Fibroblast of lung (primary cell): ENCODE measurements at regions not wholly inside any gene's neighbourhood (a gene's known extent, or its start where the extent isn't known, plus 50 kb on each side); places are given as distances from the start of the nearest gene placed in this dataset.

Experiments used
- DNase-seq, 2 donors: peaks; one replicate each; pipeline versions ENCODE4 v3.0.0 to v3.0.0-alpha.2; 2010; ENCODE audit warnings: low read depth in 2 of 2
- H2AFZ ChIP-seq: 2 replicates; pipeline ENCODE4 v1.5.1; 2012; ENCODE audit warnings: low read length, control low read depth, inconsistent platforms
- H3K27ac ChIP-seq: 2 replicates; pipeline ENCODE4 v1.5.1; 2011; ENCODE audit warnings: low read length, control low read depth; ENCODE audit not compliant: insufficient read depth
- H3K27me3 ChIP-seq: 2 replicates; pipeline ENCODE4 v1.5.1; 2011; ENCODE audit warnings: mild to moderate bottlenecking, low read length; ENCODE audit not compliant: control insufficient read depth, insufficient read depth
- H3K36me3 ChIP-seq: 2 replicates; pipeline ENCODE4 v1.5.1; 2011; ENCODE audit warnings: low read length; ENCODE audit not compliant: control insufficient read depth, insufficient read depth
- H3K4me1 ChIP-seq: 2 replicates; pipeline ENCODE4 v1.5.1; 2011; ENCODE audit warnings: low read length; ENCODE audit not compliant: control insufficient read depth, insufficient read depth; ENCODE audit errors: extremely low read depth
- H3K4me2 ChIP-seq: 2 replicates; pipeline ENCODE4 v1.5.1; 2011; ENCODE audit warnings: low read length, control low read depth; ENCODE audit not compliant: insufficient read depth; ENCODE audit errors: extremely low read depth
- H3K4me3 ChIP-seq, 4 experiments: fragments of 200-600 bp in 1 of 4; sonication (generic) in 1 of 4; replicated peaks in 1 of 4; 2 replicates each; pipeline ENCODE4 v1.5.1; 2011 to 2016; ENCODE audit warnings: low read length in 4 of 4, low read depth in 3 of 4, mild to moderate bottlenecking in 3 of 4, control low read depth in 2 of 4, inconsistent platforms in 1 of 4, mixed read lengths in 1 of 4; ENCODE audit not compliant: insufficient read depth in 1 of 4; ENCODE audit errors: control extremely low read depth in 1 of 4
- H3K79me2 ChIP-seq: 2 replicates; pipeline ENCODE4 v1.5.1; 2012; ENCODE audit warnings: mild to moderate bottlenecking, low read length, inconsistent platforms; ENCODE audit not compliant: control insufficient read depth, insufficient read depth
- H3K9ac ChIP-seq: 2 replicates; pipeline ENCODE4 v1.5.1; 2011; ENCODE audit warnings: mild to moderate bottlenecking, low read length, control low read depth; ENCODE audit not compliant: insufficient read depth
- H3K9me3 ChIP-seq: 2 replicates; pipeline ENCODE4 v1.5.1; 2012; ENCODE audit warnings: low read depth, low read length; ENCODE audit not compliant: control insufficient read depth, insufficient read depth
- H4K20me1 ChIP-seq: 2 replicates; pipeline ENCODE4 v1.5.1; 2011; ENCODE audit warnings: low read length; ENCODE audit not compliant: control insufficient read depth, insufficient read depth; ENCODE audit errors: extremely low read depth
- CTCF ChIP-seq, 2 donors: IDR thresholded peaks in 1 of 2; conservative IDR thresholded peaks in 1 of 2; 1 replicate in 1 of 2; 2 replicates in 1 of 2; pipeline ENCODE4 v1.5.1; 2011 to 2012; ENCODE audit warnings: low read length in 2 of 2, control low read depth in 1 of 2, inconsistent platforms in 1 of 2, low read depth in 1 of 2, mild to moderate bottlenecking in 1 of 2
- EZH2 ChIP-seq: IDR thresholded peaks from 2 replicates; pipeline ENCODE4 v1.5.1; 2012; ENCODE audit warnings: low read length, control low read depth, mild to moderate bottlenecking; ENCODE audit errors: missing control alignments

GRCh38 chr9:12494411-12494810 is 198.8 kb upstream of the TYRP1 start:
- no peaks in the 10 kb centered on the region for H3K9me3 ChIP-seq
- H3K9ac ChIP-seq, result no peak overlapping the region
- no peaks in the 10 kb centered on the region for H3K79me2 ChIP-seq
- H2AFZ ChIP-seq, result no peak overlapping the region
- TF ChIP-seq EZH2 (no peak), CTCF (conservative IDR thresholded peaks at IDR 0.05 in 1 of 2, IDR thresholded peaks at IDR 0.05 in 1 of 2; ENCODE audit: low read depth in 1 of 2, low read length in 2 of 2) (no peak)
- no peak for DNase-seq
- H3K27me3 ChIP-seq, result no peaks in the 10 kb centered on the region
- no peaks in the 10 kb centered on the region for H3K4me1 ChIP-seq
- no peak overlapping the region for H3K27ac ChIP-seq
- no peaks in the 10 kb centered on the region for H3K36me3 ChIP-seq
- no peaks in the 10 kb centered on the region for H4K20me1 ChIP-seq
- no peak overlapping the region for H3K4me3 ChIP-seq
- no peak overlapping the region for H3K4me2 ChIP-seq

DNA sequence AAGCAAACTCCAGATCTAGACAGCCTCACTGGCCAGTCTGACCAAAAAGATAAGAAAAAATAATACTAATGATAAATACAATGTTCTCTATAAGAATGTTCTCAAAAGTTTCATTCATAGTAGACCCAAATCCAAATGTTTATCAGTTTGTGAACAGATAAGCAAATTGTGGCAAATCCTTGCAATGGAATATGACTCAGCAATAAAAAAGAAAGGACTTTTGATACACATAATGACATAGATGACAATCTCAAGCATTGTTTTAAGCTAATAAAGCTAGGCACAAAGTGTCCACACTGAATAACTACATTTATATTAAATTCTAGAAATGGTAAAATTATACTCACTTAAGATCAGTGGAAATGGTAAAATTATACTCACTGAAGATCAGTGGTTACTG is 195.4 kb upstream of the TYRP1 start:
- no peaks in the 10 kb centered on the region for H3K36me3 ChIP-seq
- H3K27ac ChIP-seq, result no peak overlapping the region
- no peaks in the 10 kb centered on the region for H4K20me1 ChIP-seq
- no peaks in the 10 kb centered on the region for H3K27me3 ChIP-seq
- no peak overlapping the region for H2AFZ ChIP-seq
- no peak overlapping the region for H3K4me2 ChIP-seq
- no peak overlapping the region for H3K9ac ChIP-seq
- no peaks in the 10 kb centered on the region for H3K9me3 ChIP-seq
- no peak overlapping the region for H3K4me3 ChIP-seq
- no peaks in the 10 kb centered on the region for H3K4me1 ChIP-seq
- H3K79me2 ChIP-seq, result no peaks in the 10 kb centered on the region
- TF ChIP-seq CTCF (conservative IDR thresholded peaks at IDR 0.05 in 1 of 2, IDR thresholded peaks at IDR 0.05 in 1 of 2; ENCODE audit: low read depth in 1 of 2, low read length in 2 of 2) (no peak), EZH2 (no peak)
- no peak for DNase-seq

GRCh38 chr9:12502520-12502919 is 190.7 kb upstream of the TYRP1 start:
- no peak for DNase-seq
- no peak for TF ChIP-seq CTCF (conservative IDR thresholded peaks at IDR 0.05 in 1 of 2, IDR thresholded peaks at IDR 0.05 in 1 of 2; ENCODE audit: low read depth in 1 of 2, low read length in 2 of 2)
- no peak for TF ChIP-seq EZH2
- no peaks in the 10 kb centered on the region for H3K9me3 ChIP-seq
- no peaks in the 10 kb centered on the region for H3K27me3 ChIP-seq
- no peak overlapping the region for H3K4me3 ChIP-seq
- H3K27ac ChIP-seq, result no peak overlapping the region
- H3K4me1 ChIP-seq, result no peaks in the 10 kb centered on the region
- no peaks in the 10 kb centered on the region for H3K79me2 ChIP-seq
- H4K20me1 ChIP-seq, result no peaks in the 10 kb centered on the region
- H3K4me2 ChIP-seq, result no peak overlapping the region
- no peaks in the 10 kb centered on the region for H3K36me3 ChIP-seq
- no peak overlapping the region for H2AFZ ChIP-seq
- H3K9ac ChIP-seq, result no peak overlapping the region
